ENCODE measurements at regions not wholly inside any gene's neighbourhood (a gene's known extent, or its start where the extent isn't known, plus 50 kb on each side); places are given as distances from the start of the nearest gene placed in this dataset.
A peak's percentile ranks its signal among the peaks of the same experiment; 100 is the strongest.

GRCh38 chr20:52913650-52914387 is 58.3 kb upstream of the TSHZ2 start (continued):
- TF ChIP-seq ZNF556 (CRISPR knock-in tag; IDR thresholded peaks at IDR 0.05; ENCODE audit: borderline replicate concordance) (no peak; the same call in 1 of the 2 replicates), ZNF10 (CRISPR knock-in tag; IDR thresholded peaks at IDR 0.05; ENCODE audit: borderline replicate concordance, low read depth) (no peak), SOX13 (IDR thresholded peaks at IDR 0.05) (0 out of 2 replicates have a peak, but pooled peaks have one; percentile 8), SOX13 (CRISPR knock-in tag; conservative IDR thresholded peaks at IDR 0.05 in 1 of 2, IDR thresholded peaks at IDR 0.05 in 1 of 2) (peak in 1 of 2 experiments; percentile 71; a peak in 2 of 4 replicates), GRHL1 (CRISPR knock-in tag; conservative IDR thresholded peaks at IDR 0.05) (no peak), ZNF788 (CRISPR knock-in tag; IDR thresholded peaks at IDR 0.05; ENCODE audit: borderline replicate concordance) (no peak), KLF11 (CRISPR knock-in tag; IDR thresholded peaks at IDR 0.05) (no peak), PHF20 (CRISPR knock-in tag; IDR thresholded peaks at IDR 0.05) (no peak), ZNF282 (IDR thresholded peaks at IDR 0.05; ENCODE audit: partially characterized antibody) (no peak), FOSL1 (CRISPR knock-in tag; IDR thresholded peaks at IDR 0.05; ENCODE audit: borderline replicate concordance) (no peak), NFYB (CRISPR knock-in tag; IDR thresholded peaks at IDR 0.05) (no peak), NCOA2 (CRISPR knock-in tag; IDR thresholded peaks at IDR 0.05) (peak; percentile 86), NFKB2 (CRISPR knock-in tag; IDR thresholded peaks at IDR 0.05; ENCODE audit: borderline replicate concordance) (no peak), TEF (CRISPR knock-in tag; IDR thresholded peaks at IDR 0.05) (no peak), HMGXB3 (CRISPR knock-in tag; IDR thresholded peaks at IDR 0.05; ENCODE audit: borderline replicate concordance) (no peak; the same call in 1 of the 2 replicates), SMAD1 (CRISPR knock-in tag; IDR thresholded peaks at IDR 0.05; ENCODE audit: borderline replicate concordance, low read depth) (no peak), CBX1 (IDR thresholded peaks at IDR 0.05; ENCODE audit: low read depth) (no peak), ASH2L (IDR thresholded peaks at IDR 0.05; ENCODE audit: insufficient read length, low read depth, low read length) (no peak), ZNF274 (CRISPR knock-in tag; IDR thresholded peaks at IDR 0.05) (no peak), TBL1XR1 (IDR thresholded peaks at IDR 0.05; ENCODE audit: borderline replicate concordance, low read length, partially characterized antibody) (no peak), ZBTB42 (CRISPR knock-in tag; IDR thresholded peaks at IDR 0.05) (no peak), NFKBIZ (CRISPR knock-in tag; IDR thresholded peaks at IDR 0.05) (no peak; the same call in 1 of the 2 replicates), KLF16 (CRISPR knock-in tag; IDR thresholded peaks at IDR 0.05) (peak in 1 of 2 experiments; percentile 72; a peak in 1 of 4 replicates), PPARG (CRISPR knock-in tag; conservative IDR thresholded peaks at IDR 0.05) (no peak), FOXO1 (CRISPR knock-in tag; IDR thresholded peaks at IDR 0.05) (peak; percentile 66; the same call in 1 of the 2 replicates)
